ENCODE measurements at regions not wholly inside any gene's neighbourhood (a gene's known extent, or its start where the extent isn't known, plus 50 kb on each side); places are given as distances from the start of the nearest gene placed in this dataset.

- no peak for DNase-seq (ENCODE audit: low read depth)
These were observed 71.3 kb downstream of the RPE65 start for GRCh38 chr1:68378296-68379084.

- DNase-seq (ENCODE audit: low read depth), result no peak
These were observed 72.7 kb downstream of the RPE65 start for GRCh38 chr1:68377098-68377497.

DNA sequence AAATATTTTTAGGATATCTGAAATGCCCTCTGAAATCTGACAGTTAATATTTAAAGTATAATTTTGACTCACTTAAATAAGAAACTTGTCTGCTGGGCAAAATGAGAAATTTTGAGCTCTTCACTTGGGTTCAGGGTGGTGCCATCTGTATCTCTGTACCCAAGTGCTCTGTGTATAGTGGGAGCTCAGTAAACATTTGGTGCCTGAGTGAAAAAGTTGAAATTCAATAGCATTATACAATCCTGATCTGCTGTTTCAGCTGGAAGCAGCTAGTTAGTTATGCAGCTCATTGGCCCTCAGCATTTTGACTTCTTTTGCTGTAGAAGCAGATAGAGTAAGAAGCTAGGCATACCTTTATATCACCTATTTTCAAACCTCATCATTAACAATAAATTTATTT, 73.3 kb downstream of the RPE65 start:
- DNase-seq (ENCODE audit: low read depth), result peak; percentile 26

DNA sequence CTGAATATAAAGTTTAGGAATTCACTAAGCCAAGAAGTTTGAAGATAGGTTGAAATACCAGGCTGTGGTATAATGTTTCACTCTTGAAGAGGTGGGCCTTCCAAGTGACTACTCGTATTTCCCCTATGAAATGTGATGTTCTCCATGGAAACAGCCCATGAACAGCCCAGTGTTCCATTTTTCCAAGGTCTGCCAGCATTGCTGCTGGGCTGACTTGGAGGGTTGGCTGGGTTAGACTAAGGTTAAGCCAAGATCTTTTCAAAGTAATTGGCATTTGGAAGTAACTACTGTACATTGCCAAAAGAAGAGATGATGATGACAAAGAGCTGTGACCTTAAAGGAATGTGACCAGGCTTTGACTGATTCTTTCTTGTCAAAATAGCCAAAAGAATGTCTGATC, 73.8 kb downstream of the RPE65 start:
- peak; percentile 77 for DNase-seq (ENCODE audit: low read depth)

DNA sequence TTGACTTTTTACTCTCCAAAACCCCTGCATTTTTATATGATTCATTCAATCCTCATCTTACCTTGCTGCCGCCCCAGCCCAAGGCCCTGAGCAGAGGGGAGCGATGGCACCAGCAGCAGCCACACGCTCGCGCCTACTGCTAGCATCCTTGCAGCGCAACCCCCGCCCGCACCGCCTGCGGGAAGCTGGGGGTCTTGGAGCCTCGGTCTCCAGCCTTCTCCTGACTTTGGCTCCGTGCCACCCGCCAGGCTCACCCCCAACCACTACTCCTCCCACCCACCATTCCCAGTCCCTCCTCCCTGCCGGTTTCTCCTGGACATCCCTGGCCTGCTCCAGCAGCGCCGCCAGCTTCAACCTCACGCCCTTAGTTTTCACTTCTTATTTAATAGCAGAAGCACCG, 76.6 kb downstream of the RPE65 start:
- no peak for DNase-seq (ENCODE audit: low read depth)

- DNase-seq (ENCODE audit: low read depth), result no peak
These were observed 77.3 kb downstream of the RPE65 start for GRCh38 chr1:68372487-68372886.

GRCh38 chr1:68370101-68370915, 79.4 kb downstream of the RPE65 start:
- no peak for DNase-seq (ENCODE audit: low read depth)

- no peak for DNase-seq (ENCODE audit: low read depth)
These were observed 83.2 kb downstream of the RPE65 start for GRCh38 chr1:68366572-68366971.

DNA sequence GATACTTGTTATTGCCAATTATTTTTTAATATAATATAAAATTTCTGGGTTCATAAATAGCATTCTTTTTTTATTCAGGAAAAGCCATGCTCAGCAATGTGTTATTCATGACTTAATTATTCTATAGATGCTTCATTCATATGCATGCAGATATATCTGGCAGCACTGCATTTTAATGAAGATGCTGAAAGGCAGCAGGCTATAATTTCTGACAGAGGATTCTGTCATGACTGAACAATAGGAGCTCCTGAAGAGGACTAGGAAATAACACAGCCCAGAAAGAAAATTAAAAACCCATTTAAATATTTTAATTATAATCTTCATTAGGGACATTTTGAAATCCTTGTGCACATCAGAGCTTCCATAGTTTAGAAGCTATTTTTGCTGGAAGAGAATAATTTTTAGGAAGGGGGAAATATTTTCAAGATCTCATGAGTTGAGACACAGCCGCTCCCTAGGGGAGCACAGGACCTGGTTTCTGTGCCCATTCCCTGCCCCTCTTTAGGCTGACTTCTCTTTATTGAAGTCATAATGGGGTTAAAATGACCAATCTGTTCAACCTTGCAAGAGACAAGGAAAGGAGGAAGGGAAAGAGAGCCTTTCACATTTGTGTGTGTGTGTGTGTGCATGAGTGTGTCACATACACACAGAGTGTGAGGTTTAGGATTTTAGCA, 83.9 kb downstream of the RPE65 start:
- no peak for DNase-seq (ENCODE audit: low read depth)

DNA sequence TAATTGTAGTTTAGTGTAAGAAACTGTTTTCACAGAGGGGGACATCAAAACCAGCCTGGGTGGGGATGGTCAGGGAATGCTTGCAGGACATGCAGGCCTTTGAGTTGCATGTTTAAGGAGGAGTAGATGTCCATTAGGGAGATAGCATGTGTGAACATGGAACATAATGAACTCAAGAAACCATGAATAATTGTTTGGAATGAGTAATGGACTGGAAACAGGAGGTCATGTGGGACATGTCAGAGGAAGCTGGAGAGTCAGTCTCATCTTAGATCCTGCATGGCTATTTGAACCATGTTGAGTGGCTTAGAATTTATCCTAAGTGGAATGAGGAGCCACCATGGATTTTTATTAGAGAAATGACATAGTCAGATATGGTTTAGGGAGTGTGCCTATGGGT, 86.4 kb downstream of the RPE65 start:
- no peak for DNase-seq (ENCODE audit: low read depth)

GRCh38 chr1:68361346-68361910, 88.3 kb downstream of the RPE65 start:
- DNase-seq (ENCODE audit: low read depth), result no peak

DNA sequence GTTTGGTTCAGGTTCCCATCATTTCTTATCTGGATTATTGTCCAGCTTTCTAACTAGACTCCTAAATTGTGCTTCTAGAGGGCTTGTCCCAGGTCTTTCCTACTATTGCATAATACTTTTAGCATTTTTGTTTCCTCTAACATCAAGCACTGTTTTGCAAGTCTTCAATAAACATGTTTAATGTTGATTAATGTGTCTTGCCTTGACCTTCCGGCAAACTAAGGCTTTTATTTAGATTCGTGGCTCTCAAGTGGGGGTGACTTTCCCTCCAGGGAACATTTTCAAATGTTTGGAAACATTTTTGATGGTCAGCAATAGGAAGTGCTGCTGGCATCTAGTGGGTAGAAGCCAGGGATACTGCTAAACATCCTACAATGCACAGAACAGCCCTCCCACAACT, 90.7 kb downstream of the RPE65 start:
- peak; percentile 24 for DNase-seq (ENCODE audit: low read depth)

- no peak for DNase-seq (ENCODE audit: low read depth)
These were observed 91.3 kb downstream of the RPE65 start for GRCh38 chr1:68358439-68358838.

DNA sequence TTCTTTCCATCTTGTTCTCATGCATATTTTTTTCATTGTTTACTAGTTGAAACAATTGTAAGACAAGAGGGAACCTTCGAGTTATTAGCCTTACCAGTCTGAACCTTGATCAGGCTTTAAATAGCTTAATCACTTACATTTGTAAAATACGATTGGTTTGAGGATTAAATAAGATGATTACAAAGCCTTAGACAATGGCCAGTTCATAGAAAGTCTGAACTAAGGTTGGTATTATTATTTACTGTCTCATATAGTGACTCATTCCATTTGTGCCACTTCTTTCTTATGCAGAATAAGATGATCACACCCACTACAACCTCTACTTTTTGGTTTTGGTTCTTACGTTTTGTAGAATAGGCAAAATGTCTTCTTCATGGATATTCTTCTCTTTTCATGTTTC, 94.1 kb downstream of the RPE65 start:
- DNase-seq (ENCODE audit: low read depth), result no peak

- no peak for DNase-seq (ENCODE audit: low read depth)
These were observed 97.6 kb downstream of the RPE65 start for GRCh38 chr1:68352202-68352601.

DNA sequence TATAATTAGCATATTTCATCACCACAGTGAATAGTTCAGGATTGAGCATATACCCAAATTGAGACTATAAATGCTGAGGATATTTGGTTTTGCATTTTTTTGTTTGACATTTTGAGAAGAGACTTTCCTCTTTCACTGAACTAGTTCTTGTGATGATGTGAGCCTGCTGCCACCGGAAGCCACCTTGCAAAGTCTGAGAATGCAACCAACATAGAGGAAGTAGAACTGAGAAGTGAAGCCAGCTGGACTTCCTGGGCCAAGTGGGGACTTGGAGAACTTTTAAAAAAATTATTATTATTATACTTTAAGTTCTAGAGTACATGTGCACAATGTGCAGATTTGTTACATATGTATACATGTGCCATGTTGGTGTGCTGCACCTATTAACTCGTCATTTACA, 102.3 kb downstream of the RPE65 start:
- DNase-seq (ENCODE audit: low read depth), result no peak

GRCh38 chr1:68346188-68346808, 103.5 kb downstream of the RPE65 start:
- DNase-seq (ENCODE audit: low read depth), result no peak

DNA sequence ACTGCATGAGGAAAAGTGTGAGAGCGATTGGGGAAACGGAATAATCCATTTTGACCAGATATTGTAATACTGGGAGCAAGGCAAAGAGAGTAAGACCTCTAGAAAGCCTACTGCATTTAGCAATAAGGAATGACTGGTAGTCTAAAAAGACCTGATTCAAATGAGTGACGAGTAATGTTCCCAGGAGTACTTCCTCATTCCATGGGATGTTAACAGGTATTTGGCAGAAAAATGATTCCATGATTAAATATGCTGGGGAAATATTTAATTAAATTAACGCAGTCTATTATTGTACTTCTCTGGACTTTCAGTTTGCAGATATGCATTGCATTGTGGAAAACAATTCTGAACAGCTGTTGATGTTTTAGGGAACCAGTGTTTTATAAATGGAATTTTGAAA, 105.5 kb downstream of the RPE65 start:
- DNase-seq (ENCODE audit: low read depth), result no peak

GRCh38 chr1:68340951-68341350, 108.6 kb upstream of the WLS start:
- no peak for DNase-seq (ENCODE audit: low read depth)

GRCh38 chr1:68339505-68339904, 107.2 kb upstream of the WLS start:
- peak; percentile 78 for DNase-seq (ENCODE audit: low read depth)

GRCh38 chr1:68338081-68338480, 105.8 kb upstream of the WLS start:
- no peak for DNase-seq (ENCODE audit: low read depth)

DNA sequence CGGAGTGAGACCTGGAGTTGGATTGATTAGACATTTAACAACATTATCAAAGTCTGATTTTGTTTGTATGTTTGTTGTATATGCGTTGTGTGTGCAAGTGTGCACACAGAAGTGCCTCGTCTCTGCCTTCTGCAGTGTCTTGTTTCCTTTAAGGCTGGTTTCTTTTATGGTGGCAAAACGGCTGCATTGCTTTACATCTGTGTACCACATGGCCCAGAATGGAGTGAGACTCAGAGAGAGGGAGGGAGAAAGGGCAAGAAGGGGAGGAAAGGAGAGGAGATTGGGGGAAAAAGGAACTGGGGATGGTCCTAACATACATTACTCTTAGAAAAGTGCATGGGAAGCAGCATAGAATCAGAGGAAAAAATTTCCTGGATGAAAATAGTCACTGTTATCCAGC, 99.7 kb upstream of the WLS start:
- DNase-seq (ENCODE audit: low read depth), result no peak
